Keratinocyte (primary cell): ENCODE measurements at regions not wholly inside any gene's neighbourhood (a gene's known extent, or its start where the extent isn't known, plus 50 kb on each side); places are given as distances from the start of the nearest gene placed in this dataset.

Experiments used
- CTCF ChIP-seq, 3 experiments: IDR thresholded peaks in 1 of 3; conservative IDR thresholded peaks in 1 of 3; optimal IDR thresholded peaks in 1 of 3; 2 replicates in 2 of 3; 3 replicates in 1 of 3; pipeline versions ENCODE3 to v1.5.1; 2011; ENCODE audit warnings: low read length in 3 of 3, mild to moderate bottlenecking in 3 of 3, moderate library complexity in 2 of 3, control low read depth in 1 of 3, inconsistent platforms in 1 of 3; ENCODE audit not compliant: insufficient read depth in 2 of 3; ENCODE audit errors: extremely low read depth in 1 of 3
- EZH2 ChIP-seq: IDR thresholded peaks from one replicate; pipeline ENCODE4 v1.6.1; 2012; ENCODE audit warnings: inconsistent platforms, mild to moderate bottlenecking, low read length, moderate library complexity

- TF ChIP-seq CTCF (optimal IDR thresholded peaks at IDR 0.05 in 1 of 3, IDR thresholded peaks at IDR 0.05 in 1 of 3, conservative IDR thresholded peaks at IDR 0.05 in 1 of 3; ENCODE audit: extremely low read depth in 1 of 3, insufficient read depth in 2 of 3, low read length in 3 of 3), result no peak
- no peak for TF ChIP-seq EZH2
Observed at GRCh38 chr19:31138077-31138476, 211.2 kb downstream of the TSHZ3 start.
